HG03097 (cell line): ENCODE measurements at regions not wholly inside any gene's neighbourhood (a gene's known extent, or its start where the extent isn't known, plus 50 kb on each side); places are given as distances from the start of the nearest gene placed in this dataset.
"Not testable (repeated sequence)": the region's sequence is repeated elsewhere in the genome, so short reads cannot be mapped to it uniquely, and the experiment has no call there.

Experiments used
- ATAC-seq: cut with Tn5 transposase; IDR thresholded peaks from one replicate; pipeline ENCODE4 v1.9.1; 2021; ENCODE audit not compliant: unreplicated experiment, low FRiP score

GRCh38 chr2:87685558-87685957 lies 62.3 kb upstream of the PLGLB2 start:
- not testable (repeated sequence) for ATAC-seq

- ATAC-seq = not testable (repeated sequence)
These were observed 60.9 kb upstream of the PLGLB2 start for GRCh38 chr2:87686873-87687549.

DNA sequence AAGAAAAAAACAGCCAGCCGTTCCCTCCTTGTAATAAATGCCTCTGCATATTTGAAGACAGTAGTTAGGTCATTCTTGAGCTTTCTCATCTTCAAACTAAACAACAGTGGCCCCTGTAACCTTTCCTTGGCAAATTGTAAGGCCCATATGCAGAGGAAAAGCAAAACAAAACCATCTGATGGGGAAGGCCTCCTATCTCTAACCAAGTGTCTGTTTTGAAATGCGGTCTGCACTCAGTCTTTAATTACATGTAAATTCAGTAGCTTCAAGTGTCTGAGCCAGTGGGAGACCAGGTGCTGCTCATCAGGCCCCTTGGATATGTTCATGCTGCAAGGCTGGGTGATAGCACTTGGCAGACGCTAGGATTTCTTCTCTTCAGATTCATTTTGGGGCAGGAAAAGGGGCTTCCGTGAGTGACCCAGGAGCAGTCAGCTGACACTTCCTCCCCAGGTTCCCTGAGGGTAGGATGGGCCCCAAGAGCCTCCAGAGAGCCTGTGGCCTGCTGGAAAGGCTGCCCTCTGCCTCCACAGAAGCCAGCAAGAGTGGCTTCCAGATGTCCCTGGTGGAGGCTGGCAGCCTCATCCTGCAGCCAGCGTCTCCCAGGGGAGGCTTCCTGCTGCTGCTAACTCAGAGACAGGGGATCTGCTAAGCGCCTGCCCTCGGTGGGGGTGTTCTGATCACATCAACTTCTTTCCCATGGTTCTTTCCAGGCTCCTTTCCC lies 60.2 kb upstream of the PLGLB2 start:
- not testable (repeated sequence) for ATAC-seq

DNA sequence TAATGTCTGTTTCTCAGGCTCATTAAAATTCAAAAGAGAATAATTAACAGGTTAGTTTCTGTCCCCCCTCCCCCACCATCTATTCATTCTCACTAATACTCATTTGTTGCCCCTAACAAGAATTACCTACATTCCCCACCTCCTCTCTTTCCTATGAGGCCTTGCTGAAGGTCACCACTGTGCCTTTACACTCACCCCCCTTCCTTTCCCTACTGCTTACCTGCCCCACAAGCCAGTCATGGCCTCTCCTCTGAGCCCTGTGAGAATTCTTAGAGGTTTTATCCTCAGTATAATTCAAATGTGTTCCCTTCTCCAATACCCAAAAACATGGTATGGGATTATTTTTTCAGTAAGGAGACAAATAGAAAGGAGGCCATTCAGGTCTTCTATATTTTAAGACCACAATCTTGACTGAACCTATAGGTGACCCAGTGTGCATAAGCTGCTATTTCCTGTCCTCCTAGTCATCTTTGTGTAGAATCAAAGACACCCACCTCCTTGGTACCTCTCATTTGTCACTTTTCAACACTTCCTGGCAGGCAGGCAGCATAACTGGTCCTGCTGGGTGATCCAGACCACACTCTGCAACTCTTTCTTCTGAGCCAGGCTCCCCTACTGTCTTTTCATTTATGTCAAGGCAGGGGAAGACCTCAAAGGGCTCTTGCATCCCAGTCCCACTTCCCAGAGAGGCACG lies 55.8 kb upstream of the PLGLB2 start:
- not testable (repeated sequence) for ATAC-seq

GRCh38 chr2:87692914-87693313 lies 55.0 kb upstream of the PLGLB2 start:
- not testable (repeated sequence) for ATAC-seq

- not testable (repeated sequence) for ATAC-seq
These were observed 54.0 kb upstream of the PLGLB2 start for GRCh38 chr2:87693882-87694281.

DNA sequence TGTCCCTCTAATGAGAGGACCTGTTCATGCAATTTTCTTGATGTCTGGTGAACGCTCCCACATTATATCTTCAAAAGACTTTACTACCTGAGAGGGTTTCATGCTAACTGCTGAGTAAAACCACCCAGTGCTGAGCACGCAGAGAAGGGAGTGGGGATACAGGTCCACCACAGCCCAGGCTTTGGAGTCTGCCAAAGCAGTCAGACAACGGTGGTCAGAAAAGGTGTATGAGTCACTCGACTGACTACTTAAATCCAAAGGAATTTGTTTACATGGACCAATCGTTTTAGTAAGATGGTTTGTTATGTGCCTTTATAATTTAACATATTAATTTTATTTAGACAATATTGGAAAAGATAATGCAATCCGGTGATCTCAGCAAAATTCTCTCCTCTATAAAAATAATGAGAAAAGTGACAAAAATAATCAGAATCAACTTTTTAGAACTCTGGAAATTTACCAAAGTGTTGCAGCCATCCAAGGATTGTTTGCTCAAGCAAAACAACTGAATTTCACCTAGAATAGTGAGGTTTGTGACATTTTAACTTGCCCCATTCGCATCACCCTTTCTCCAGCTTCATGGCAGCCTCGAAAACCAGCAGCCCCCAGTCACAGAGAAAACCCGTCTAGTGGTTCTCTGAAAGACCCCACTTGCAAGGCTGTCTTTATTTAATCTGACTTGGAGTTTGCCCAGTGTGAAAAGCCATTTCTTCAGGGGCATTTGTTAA lies 52.1 kb upstream of the PLGLB2 start:
- ATAC-seq = not testable (repeated sequence)
